ENCODE measurements at regions not wholly inside any gene's neighbourhood (a gene's known extent, or its start where the extent isn't known, plus 50 kb on each side); places are given as distances from the start of the nearest gene placed in this dataset.

DNA sequence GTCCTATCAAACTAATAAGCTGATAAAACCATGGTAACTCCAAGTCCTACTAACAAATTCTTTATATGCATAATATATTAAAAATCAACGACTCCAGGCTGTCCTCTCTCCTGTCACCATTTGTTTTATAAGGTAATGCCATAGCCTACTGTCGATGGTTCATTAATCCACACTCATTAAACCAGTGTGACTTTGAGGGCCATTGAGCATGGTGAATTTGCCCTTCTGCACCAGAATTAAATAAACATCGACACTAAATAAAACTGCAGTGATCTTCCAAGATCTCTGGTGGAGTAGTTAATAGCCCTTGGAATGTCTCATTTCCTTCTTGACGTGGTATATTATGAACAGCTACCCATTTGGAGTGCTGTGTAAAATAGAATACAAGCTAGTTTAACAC lies 358.5 kb downstream of the CBLN4 start:
- TF ChIP-seq, protein P1, sequence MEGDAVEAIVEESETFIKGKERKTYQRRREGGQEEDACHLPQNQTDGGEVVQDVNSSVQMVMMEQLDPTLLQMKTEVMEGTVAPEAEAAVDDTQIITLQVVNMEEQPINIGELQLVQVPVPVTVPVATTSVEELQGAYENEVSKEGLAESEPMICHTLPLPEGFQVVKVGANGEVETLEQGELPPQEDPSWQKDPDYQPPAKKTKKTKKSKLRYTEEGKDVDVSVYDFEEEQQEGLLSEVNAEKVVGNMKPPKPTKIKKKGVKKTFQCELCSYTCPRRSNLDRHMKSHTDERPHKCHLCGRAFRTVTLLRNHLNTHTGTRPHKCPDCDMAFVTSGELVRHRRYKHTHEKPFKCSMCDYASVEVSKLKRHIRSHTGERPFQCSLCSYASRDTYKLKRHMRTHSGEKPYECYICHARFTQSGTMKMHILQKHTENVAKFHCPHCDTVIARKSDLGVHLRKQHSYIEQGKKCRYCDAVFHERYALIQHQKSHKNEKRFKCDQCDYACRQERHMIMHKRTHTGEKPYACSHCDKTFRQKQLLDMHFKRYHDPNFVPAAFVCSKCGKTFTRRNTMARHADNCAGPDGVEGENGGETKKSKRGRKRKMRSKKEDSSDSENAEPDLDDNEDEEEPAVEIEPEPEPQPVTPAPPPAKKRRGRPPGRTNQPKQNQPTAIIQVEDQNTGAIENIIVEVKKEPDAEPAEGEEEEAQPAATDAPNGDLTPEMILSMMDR (IDR thresholded peaks at IDR 0.05), result no peak
- no peak for TF ChIP-seq EP300 (IDR thresholded peaks at IDR 0.05)
